T-cell (primary cell): ENCODE measurements at regions not wholly inside any gene's neighbourhood (a gene's known extent, or its start where the extent isn't known, plus 50 kb on each side); places are given as distances from the start of the nearest gene placed in this dataset.
A peak's percentile ranks its signal among the peaks of the same experiment; 100 is the strongest.

Experiments
- ATAC-seq, 4 experiments: fragments of 200-7000 bp in 3 of 4; fragments of 150-1000 bp in 1 of 4; cut with Tn5 transposase; replicated peaks in 1 of 4; 1 replicate in 3 of 4; 2 replicates in 1 of 4; pipeline ENCODE4 v1.10.0; 2021; ENCODE audit warnings: moderate library complexity in 3 of 4, mild to moderate bottlenecking in 2 of 4, moderate number of reproducible peaks in 1 of 4
- CTCF ChIA-PET, 2 donors: fragments of 300-600 bp; sonication (Branson Sonifier 250); formaldehyde crosslinking; loops; one replicate each; lab custom pipeline; 2022; ENCODE audit warnings: antibody characterized with exemption in 2 of 2; lab: Charles Lee
- POLR2A ChIA-PET, 2 donors: fragments of 300-600 bp; sonication (Branson Sonifier 250); formaldehyde crosslinking; loops; one replicate each; lab custom pipeline; 2022; ENCODE audit warnings: antibody characterized with exemption in 2 of 2; lab: Charles Lee
- DNase-seq, 35 experiments: peaks; one replicate each; pipeline versions ENCODE4 v3.0.0 to v3.0.0-alpha.2; 2013 to 2023
- H3K27ac ChIP-seq: one replicate; pipeline ENCODE4 v1.5.1; 2013; ENCODE audit warnings: low read length
- H3K27me3 ChIP-seq, 2 experiments: replicated peaks in 1 of 2; 1 replicate in 1 of 2; 2 replicates in 1 of 2; pipeline versions ENCODE4 v1.6.1 to v1.7.0; 2013; ENCODE audit warnings: low read length in 1 of 2, mixed read lengths in 1 of 2; ENCODE audit not compliant: control insufficient read depth in 2 of 2, insufficient read depth in 2 of 2; ENCODE audit errors: extremely low read depth in 1 of 2
- H3K36me3 ChIP-seq, 2 donors: 1 replicate in 1 of 2; 2 replicates in 1 of 2; pipeline versions ENCODE4 v1.6.1 to v1.7.0; 2013; ENCODE audit warnings: low read length in 1 of 2; ENCODE audit not compliant: control insufficient read depth in 2 of 2, insufficient read depth in 1 of 2; ENCODE audit errors: extremely low read depth in 1 of 2
- H3K4me1 ChIP-seq, 2 experiments: 1 replicate in 1 of 2; 2 replicates in 1 of 2; pipeline versions ENCODE4 v1.6.1 to v1.7.0; 2013; ENCODE audit warnings: low read length in 2 of 2, mixed read lengths in 1 of 2; ENCODE audit not compliant: insufficient read depth in 2 of 2, control insufficient read depth in 1 of 2; ENCODE audit errors: extremely low read depth in 1 of 2
- H3K4me3 ChIP-seq, 2 donors: 1 replicate in 1 of 2; 2 replicates in 1 of 2; pipeline versions ENCODE4 v1.5.1 to v1.7.0; 2013; ENCODE audit warnings: mild to moderate bottlenecking in 2 of 2, low read length in 1 of 2, moderate library complexity in 1 of 2; ENCODE audit not compliant: control insufficient read depth in 1 of 2; ENCODE audit errors: extremely low read depth in 1 of 2
- H3K9me3 ChIP-seq: 2 replicates; pipeline ENCODE4 v1.7.0; 2013
- H3K27ac Mint-ChIP-seq, 2 donors: one replicate each; pipeline ENCODE4 v1.8.0; 2020 to 2021; ENCODE audit warnings: mild to moderate bottlenecking in 2 of 2, mixed read lengths in 2 of 2
- H3K27me3 Mint-ChIP-seq, 2 donors: one replicate each; pipeline ENCODE4 v1.8.0; 2021 to 2022; ENCODE audit warnings: mixed read lengths in 2 of 2
- H3K36me3 Mint-ChIP-seq: one replicate; pipeline ENCODE4 v1.8.0; 2021; ENCODE audit warnings: mixed read lengths
- H3K4me1 Mint-ChIP-seq, 3 donors: one replicate each; pipeline ENCODE4 v1.8.0; 2020 to 2022; ENCODE audit warnings: mixed read lengths in 3 of 3, mild to moderate bottlenecking in 1 of 3
- H3K4me3 Mint-ChIP-seq, 3 donors: one replicate each; pipeline ENCODE4 v1.8.0; 2020 to 2022; ENCODE audit warnings: mild to moderate bottlenecking in 3 of 3, mixed read lengths in 3 of 3, moderate library complexity in 3 of 3
- H3K9me3 Mint-ChIP-seq, 3 donors: one replicate each; pipeline ENCODE4 v1.8.0; 2020 to 2022; ENCODE audit warnings: mixed read lengths in 3 of 3
- WGBS: methylation state at CpG from one replicate; pipeline ENCODE4 v1.1.5; 2013; ENCODE audit warnings: missing lambda C conversion rate; ENCODE audit not compliant: insufficient coverage; 5-methylcytosine and 5-hydroxymethylcytosine counted together

GRCh38 chr4:185924458-185925044, 112.6 kb upstream of the SORBS2 start:
- H3K4me3 ChIP-seq: no peak overlapping the region
- H3K27me3 Mint-ChIP-seq: peaks cover 0 to 7% of the 10 kb centered on the region in 2 donors
- H3K27ac ChIP-seq: no peak overlapping the region
- DNase-seq (no peak), ATAC-seq (no peak)
- H3K36me3 Mint-ChIP-seq: no peaks in the 10 kb centered on the region
- no peaks in the 10 kb centered on the region for H3K27me3 ChIP-seq
- H3K36me3 ChIP-seq: no peaks in the 10 kb centered on the region
- no peak overlapping the region for H3K27ac Mint-ChIP-seq
- no peaks in the 10 kb centered on the region for H3K4me1 Mint-ChIP-seq
- WGBS: 92% methylated on average over 13 of the region's 17 CpGs
- CTCF ChIA-PET: interaction anchor here in 1 of 2 donors (0.6 kb wide), 1 partner anchor 110 kb away, joined by 4 read pairs; no protein-coding TSS in a partner anchor
- H3K9me3 ChIP-seq: no peaks in the 10 kb centered on the region
- H3K9me3 Mint-ChIP-seq: peaks cover 0 to 4% (median 0%) of the 10 kb centered on the region in 3 donors
- no peaks in the 10 kb centered on the region for H3K4me1 ChIP-seq
- H3K4me3 Mint-ChIP-seq: no peak overlapping the region
- POLR2A ChIA-PET: no interaction called here

GRCh38 chr4:185925910-185926360, 113.9 kb upstream of the SORBS2 start:
- CTCF ChIA-PET: no interaction called here
- no peak for DNase-seq
- no peaks in the 10 kb centered on the region for H3K9me3 ChIP-seq
- ATAC-seq: no peak
- no peaks in the 10 kb centered on the region for H3K4me1 Mint-ChIP-seq
- peaks cover 0 to 4% (median 0%) of the 10 kb centered on the region in 3 donors for H3K9me3 Mint-ChIP-seq
- H3K4me3 ChIP-seq: no peak overlapping the region
- no peaks in the 10 kb centered on the region for H3K36me3 ChIP-seq
- H3K27ac Mint-ChIP-seq: no peak overlapping the region
- H3K36me3 Mint-ChIP-seq: no peaks in the 10 kb centered on the region
- H3K27me3 Mint-ChIP-seq: peaks cover 2 to 7% of the 10 kb centered on the region in 2 donors
- no peaks in the 10 kb centered on the region for H3K4me1 ChIP-seq
- POLR2A ChIA-PET: no interaction called here
- 87% methylated on average over 15 of the region's 15 CpGs for WGBS
- H3K4me3 Mint-ChIP-seq: no peak overlapping the region
- H3K27ac ChIP-seq: no peak overlapping the region
- no peaks in the 10 kb centered on the region for H3K27me3 ChIP-seq

- H3K36me3 Mint-ChIP-seq: no peaks in the 10 kb centered on the region
- WGBS: 77% methylated on average over 3 of the region's 5 CpGs
- POLR2A ChIA-PET: no interaction called here
Measured at GRCh38 chr4:185931375-185931774, 119.4 kb upstream of the SORBS2 start.

GRCh38 chr4:185931986-185932385, 120.0 kb upstream of the SORBS2 start:
- Histone ChIP-seq H3K9me3 (no peaks in the 10 kb centered on the region), H3K27me3 (no peaks in the 10 kb centered on the region), H3K4me3 (no peak overlapping the region), H3K36me3 (no peaks in the 10 kb centered on the region), H3K4me1 (no peaks in the 10 kb centered on the region), H3K27ac (no peak overlapping the region)
- Mint-ChIP-seq H3K4me1 (no peaks in the 10 kb centered on the region), H3K36me3 (no peaks in the 10 kb centered on the region), H3K27me3 (peaks cover 8 to 9% of the 10 kb centered on the region in 2 donors), H3K4me3 (no peak overlapping the region), H3K27ac (no peak overlapping the region), H3K9me3 (no peaks in the 10 kb centered on the region)
- DNase-seq: no peak
- no peak for ATAC-seq
- ChIA-PET POLR2A (no interaction called here), CTCF (no interaction called here)
- 10% methylated on average over 2 of the region's 3 CpGs for WGBS

More at GRCh38 chr4:185931375-185931774, 119.4 kb upstream of the SORBS2 start:
- H3K27me3 Mint-ChIP-seq: peaks cover 8 to 9% of the 10 kb centered on the region in 2 donors
- no peak for ATAC-seq
- Histone ChIP-seq H3K4me3 (no peak overlapping the region), H3K9me3 (no peaks in the 10 kb centered on the region), H3K27me3 (no peaks in the 10 kb centered on the region), H3K4me1 (no peaks in the 10 kb centered on the region), H3K27ac (no peak overlapping the region), H3K36me3 (no peaks in the 10 kb centered on the region)
- no peaks in the 10 kb centered on the region for H3K9me3 Mint-ChIP-seq
- H3K27ac Mint-ChIP-seq: no peak overlapping the region
- no peak for DNase-seq
- CTCF ChIA-PET: no interaction called here
- no peak overlapping the region for H3K4me3 Mint-ChIP-seq
- H3K4me1 Mint-ChIP-seq: no peaks in the 10 kb centered on the region

- Histone ChIP-seq H3K27ac (peak overlapping the region; percentile 47), H3K4me3 (no peak overlapping the region), H3K4me1 (no peaks in the 10 kb centered on the region), H3K9me3 (no peaks in the 10 kb centered on the region), H3K27me3 (no peaks in the 10 kb centered on the region), H3K36me3 (no peaks in the 10 kb centered on the region)
- DNase-seq (no peak), ATAC-seq (no peak)
- CTCF ChIA-PET: no interaction called here
- no peaks in the 10 kb centered on the region for H3K4me1 Mint-ChIP-seq
- 93% methylated on average over 3 of the region's 5 CpGs for WGBS
- peaks cover 8 to 9% of the 10 kb centered on the region in 2 donors for H3K27me3 Mint-ChIP-seq
- no peaks in the 10 kb centered on the region for H3K9me3 Mint-ChIP-seq
- no peaks in the 10 kb centered on the region for H3K36me3 Mint-ChIP-seq
- no peak overlapping the region for H3K4me3 Mint-ChIP-seq
- H3K27ac Mint-ChIP-seq: no peak overlapping the region
- POLR2A ChIA-PET: no interaction called here
Measured at GRCh38 chr4:185932491-185932890, 120.5 kb upstream of the SORBS2 start.

- H3K4me1 Mint-ChIP-seq: no peaks in the 10 kb centered on the region
- no peak overlapping the region for H3K4me3 Mint-ChIP-seq
- Histone ChIP-seq H3K9me3 (no peaks in the 10 kb centered on the region), H3K27ac (peak overlapping the region; percentile 47), H3K4me1 (no peaks in the 10 kb centered on the region), H3K36me3 (no peaks in the 10 kb centered on the region), H3K27me3 (no peaks in the 10 kb centered on the region), H3K4me3 (no peak overlapping the region)
- H3K27ac Mint-ChIP-seq: no peak overlapping the region
- 76% methylated on average over 3 of the region's 8 CpGs for WGBS
- ChIA-PET POLR2A (no interaction called here), CTCF (no interaction called here)
- H3K9me3 Mint-ChIP-seq: no peaks in the 10 kb centered on the region
- ATAC-seq (no peak), DNase-seq (no peak)
- peaks cover 8 to 9% of the 10 kb centered on the region in 2 donors for H3K27me3 Mint-ChIP-seq
- no peaks in the 10 kb centered on the region for H3K36me3 Mint-ChIP-seq
Measured at GRCh38 chr4:185933078-185933581, 121.1 kb upstream of the SORBS2 start.
